Esophagus squamous epithelium (tissue), 5 donors: ENCODE measurements at regions not wholly inside any gene's neighbourhood (a gene's known extent, or its start where the extent isn't known, plus 50 kb on each side); places are given as distances from the start of the nearest gene placed in this dataset.
A peak's percentile ranks its signal among the peaks of the same experiment; 100 is the strongest.

Experiments used
- DNase-seq: peaks from one replicate; lab custom pipeline; 2025; lab: John Stamatoyannopoulos, UW
- H3K27ac ChIP-seq, 4 donors: fragments of 200-600 bp; sonication (generic); one replicate each; pipeline ENCODE4 v1.5.1; 2016 to 2019; ENCODE audit warnings: mild to moderate bottlenecking in 1 of 4
- H3K27me3 ChIP-seq, 4 donors: fragments of 200-600 bp; sonication (generic); 1 replicate in 3 of 4; 2 replicates in 1 of 4; pipeline versions ENCODE4 v1.5.1 to v1.6.0; 2017 to 2021; ENCODE audit warnings: antibody characterized with exemption in 1 of 4
- H3K36me3 ChIP-seq, 3 donors: fragments of 200-600 bp; sonication (generic); one replicate each; pipeline ENCODE4 v1.5.1; 2016 to 2019
- H3K4me1 ChIP-seq, 3 donors: fragments of 200-600 bp; sonication (generic); one replicate each; pipeline ENCODE4 v1.5.1; 2017 to 2019
- H3K4me3 ChIP-seq, 4 donors: fragments of 200-600 bp; sonication (generic); 1 replicate in 3 of 4; 2 replicates in 1 of 4; pipeline ENCODE4 v1.5.1; 2016 to 2019; ENCODE audit warnings: mild to moderate bottlenecking in 2 of 4, moderate library complexity in 1 of 4
- H3K9me3 ChIP-seq, 3 donors: fragments of 200-600 bp; sonication (generic); one replicate each; pipeline ENCODE4 v1.5.1; 2016 to 2019
- CTCF ChIP-seq, 6 experiments: fragments of 450-650 bp in 4 of 6; fragments of 200-600 bp in 2 of 6; sonication (generic) in 2 of 6; IDR thresholded peaks; one replicate each; pipeline ENCODE4 v1.5.1; 2016 to 2019; ENCODE audit warnings: antibody characterized with exemption in 6 of 6, mild to moderate bottlenecking in 4 of 6, moderate library complexity in 4 of 6
- POLR2A ChIP-seq, 4 donors: fragments of 450-650 bp; IDR thresholded peaks; one replicate each; pipeline ENCODE4 v1.6.1; 2017; ENCODE audit warnings: antibody characterized with exemption in 4 of 4, mild to moderate bottlenecking in 4 of 4, moderate library complexity in 3 of 4
- WGBS, 2 donors: methylation state at CpG; one replicate each; pipeline ENCODE4 v1.1.5; 2018; 5-methylcytosine and 5-hydroxymethylcytosine counted together
- intact Hi-C: fragments of 100-400 bp; cut with DNase I; formaldehyde crosslinking; loops from one replicate; pipeline ENCODE4 v1.15.0; 2022
- donor health status: DM: yes; HTN: yes; CAD: no.

GRCh38 chr14:100419856-100420255 is 96.7 kb downstream of the SLC25A47 start:
- no peak overlapping the region for H3K27ac ChIP-seq
- 93 to 97% methylated on average over 2 to 3 of the region's 4 CpGs for WGBS, 2 donors

GRCh38 chr14:100421756-100422470 is 98.8 kb downstream of the SLC25A47 start:
- Histone ChIP-seq H3K36me3 (no peaks in the 10 kb centered on the region), H3K9me3 (no peaks in the 10 kb centered on the region), H3K4me1 (peaks cover 0 to 30% (median 0%) of the 10 kb centered on the region in 3 donors), H3K4me3 (no peak overlapping the region), H3K27ac (no peak overlapping the region), H3K27me3 (no peaks in the 10 kb centered on the region)
- intact Hi-C loops, result no loop called here
- 60 to 83% methylated on average over 1 to 2 of the region's 2 CpGs for WGBS, 2 donors
- no peak for TF ChIP-seq CTCF (IDR thresholded peaks at IDR 0.05)
- no peak for TF ChIP-seq POLR2A (IDR thresholded peaks at IDR 0.05)
- DNase-seq, result no peak

More at GRCh38 chr14:100419856-100420255, 96.7 kb downstream of the SLC25A47 start:
- no peak for DNase-seq
- Histone ChIP-seq H3K4me1 (peaks cover 0 to 24% (median 0%) of the 10 kb centered on the region in 3 donors), H3K36me3 (no peaks in the 10 kb centered on the region), H3K4me3 (no peak overlapping the region), H3K9me3 (no peaks in the 10 kb centered on the region), H3K27me3 (no peaks in the 10 kb centered on the region)
- intact Hi-C loops, result no loop called here
- TF ChIP-seq CTCF (IDR thresholded peaks at IDR 0.05), result no peak
- TF ChIP-seq POLR2A (IDR thresholded peaks at IDR 0.05), result no peak

GRCh38 chr14:100422556-100423316 is 99.6 kb downstream of the SLC25A47 start:
- DNase-seq, result no peak
- 73 to 84% methylated on average over 11 to 12 of the region's 12 CpGs for WGBS, 2 donors
- no peak for TF ChIP-seq CTCF (IDR thresholded peaks at IDR 0.05)
- TF ChIP-seq POLR2A (IDR thresholded peaks at IDR 0.05), result no peak
- intact Hi-C loops, result no loop called here
- H3K27me3 ChIP-seq, result no peaks in the 10 kb centered on the region
- H3K36me3 ChIP-seq, result no peaks in the 10 kb centered on the region
- H3K4me1 ChIP-seq, result peaks cover 0 to 23% (median 0%) of the 10 kb centered on the region in 3 donors
- peak overlapping the region in 1 of 4 donors; percentile 25 for H3K27ac ChIP-seq
- no peaks in the 10 kb centered on the region for H3K9me3 ChIP-seq
- no peak overlapping the region for H3K4me3 ChIP-seq

- Histone ChIP-seq H3K4me3 (no peak overlapping the region), H3K36me3 (no peaks in the 10 kb centered on the region), H3K4me1 (peaks cover 0 to 23% (median 0%) of the 10 kb centered on the region in 3 donors), H3K27me3 (no peaks in the 10 kb centered on the region), H3K27ac (peak overlapping the region in 2 of 4 donors; percentile 32 to 33), H3K9me3 (no peaks in the 10 kb centered on the region)
- DNase-seq, result no peak
- intact Hi-C loops, result no loop called here
- TF ChIP-seq CTCF (IDR thresholded peaks at IDR 0.05) (no peak), POLR2A (IDR thresholded peaks at IDR 0.05) (no peak)
- 69 to 81% methylated on average over 11 to 12 of the region's 13 CpGs for WGBS, 2 donors
Observed at GRCh38 chr14:100423317-100424010, 100.3 kb downstream of the SLC25A47 start.
